ENCODE measurements at regions not wholly inside any gene's neighbourhood (a gene's known extent, or its start where the extent isn't known, plus 50 kb on each side); places are given as distances from the start of the nearest gene placed in this dataset.
"Not testable (repeated sequence)": the region's sequence is repeated elsewhere in the genome, so short reads cannot be mapped to it uniquely, and the experiment has no call there.

DNA sequence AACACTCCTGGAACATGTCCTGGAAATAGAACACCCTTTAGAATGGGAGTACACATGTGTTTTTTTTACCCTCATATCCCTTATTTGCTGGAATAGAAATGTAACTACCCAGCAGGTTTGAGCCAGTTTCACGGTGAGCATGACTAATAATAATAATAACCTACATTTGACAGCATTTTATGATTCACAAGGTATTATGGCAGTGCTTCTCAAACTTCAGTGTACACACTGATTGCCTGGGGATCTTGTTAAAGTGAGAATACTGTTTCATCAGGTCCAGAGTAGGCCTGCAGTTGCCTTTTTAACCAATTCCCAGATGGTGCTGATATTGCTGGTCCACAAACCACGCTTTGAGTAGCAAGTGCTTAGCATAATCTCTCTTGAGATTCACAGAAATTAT is 63.9 kb downstream of the NFKBIZ start:
- no peak for DNase-seq (ENCODE audit: low read depth, low spot score)

DNA sequence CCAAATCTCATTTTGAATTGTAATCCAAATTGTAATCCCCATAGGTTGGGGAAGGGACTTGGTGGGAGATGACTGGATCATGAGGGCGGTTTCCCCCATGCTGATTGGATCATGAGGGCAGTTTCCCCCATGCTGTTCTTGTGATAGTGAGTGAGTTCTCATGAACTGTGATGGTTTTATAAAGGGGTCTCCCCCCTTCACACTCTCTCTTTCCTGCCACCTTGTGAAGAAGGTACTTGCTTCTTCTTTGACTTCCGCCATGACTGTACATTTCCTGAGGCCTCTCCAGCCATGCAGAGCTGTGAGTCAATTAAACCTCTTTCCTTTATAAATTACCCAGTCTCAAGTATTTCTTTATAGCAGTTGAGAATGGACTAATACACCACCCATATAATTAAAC is 68.4 kb downstream of the NFKBIZ start:
- not testable (repeated sequence) for DNase-seq (ENCODE audit: low read depth, low spot score)

DNA sequence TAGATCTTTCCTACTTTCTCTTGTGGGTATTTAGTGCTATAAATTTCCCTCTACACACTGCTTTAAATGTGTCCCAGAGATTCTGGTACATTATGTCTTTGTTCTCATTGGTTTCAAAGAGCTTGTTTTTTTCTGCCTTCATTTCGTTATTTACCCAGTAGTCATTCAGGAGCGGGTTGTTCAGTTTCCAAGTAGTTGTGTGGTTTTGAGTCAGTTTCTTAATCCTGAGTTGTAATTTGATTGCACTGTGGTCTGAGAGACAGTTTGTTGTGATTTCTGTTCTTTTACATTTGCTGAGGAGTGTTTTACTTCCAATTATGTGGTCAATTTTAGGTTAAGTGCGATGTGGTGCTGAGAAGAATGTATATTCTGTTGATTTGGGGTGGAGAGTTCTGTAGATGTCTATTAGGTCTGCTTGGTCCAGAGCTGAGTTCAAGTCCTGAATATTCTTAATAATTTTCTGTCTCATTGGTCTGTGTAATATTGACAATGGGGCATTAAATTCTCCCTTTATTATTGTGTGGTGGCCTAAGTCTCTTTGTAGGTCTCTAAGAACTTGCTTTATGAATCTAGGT is 72.9 kb downstream of the NFKBIZ start:
- DNase-seq (ENCODE audit: low read depth, low spot score), result not testable (repeated sequence)

DNA sequence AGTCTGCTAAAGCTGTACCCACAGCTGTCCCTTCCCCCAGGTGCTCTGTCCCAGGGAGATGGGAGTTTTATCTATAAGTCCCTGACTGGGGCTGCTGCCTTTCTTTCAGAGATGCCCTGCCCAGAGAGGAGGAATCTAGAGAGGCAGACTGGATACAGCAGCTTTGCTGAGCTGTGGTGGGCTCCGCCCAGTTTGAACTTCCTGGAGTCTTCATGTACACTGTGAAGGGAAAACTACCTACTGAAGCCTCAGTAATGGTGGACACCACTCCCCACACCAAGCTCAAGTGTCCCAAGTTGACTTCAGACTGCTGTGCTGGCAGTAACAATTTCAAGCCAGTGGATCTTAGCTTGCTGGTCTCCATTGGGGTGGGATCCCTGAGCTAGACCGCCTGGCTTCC is 75.3 kb downstream of the NFKBIZ start:
- not testable (repeated sequence) for DNase-seq (ENCODE audit: low read depth, low spot score)

DNA sequence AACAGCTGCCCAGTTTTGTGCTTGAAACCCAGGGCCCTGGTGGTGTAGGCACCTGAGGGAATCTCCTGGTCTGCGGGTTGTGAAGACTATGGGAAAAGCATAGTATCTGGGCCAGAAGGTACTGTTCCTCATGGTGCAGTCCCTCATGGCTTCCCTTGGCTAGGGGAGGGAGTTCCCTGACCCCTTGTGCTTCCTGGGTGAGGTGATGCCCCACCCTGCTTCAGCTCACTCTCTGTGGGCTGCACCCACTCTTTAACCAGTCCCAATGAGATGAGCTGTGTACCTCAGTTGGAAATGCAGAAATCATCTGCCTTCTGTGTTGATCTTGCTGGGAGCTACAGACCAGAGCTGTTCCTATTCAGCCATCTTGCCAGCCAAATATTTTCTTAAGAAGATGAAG is 75.8 kb downstream of the NFKBIZ start:
- not testable (repeated sequence) for DNase-seq (ENCODE audit: low read depth, low spot score)

DNA sequence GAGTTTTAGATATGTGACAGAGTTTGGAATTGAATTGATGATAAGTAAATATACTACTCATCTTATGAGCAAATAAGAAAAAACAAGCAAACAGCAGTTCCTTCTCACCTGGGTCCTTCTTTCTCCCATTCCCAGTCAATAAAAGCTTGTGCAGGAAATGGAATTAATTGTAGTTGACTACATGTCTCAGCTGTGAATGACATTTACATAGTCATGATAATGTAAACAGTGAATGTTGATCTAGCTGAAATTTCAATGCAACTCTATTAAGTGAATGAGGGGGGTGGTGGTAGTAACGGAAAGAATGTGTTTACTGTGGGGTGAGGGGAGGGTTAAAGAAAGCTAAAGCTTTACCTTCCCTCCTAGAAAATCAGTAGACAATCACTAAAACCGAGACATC is 76.2 kb downstream of the NFKBIZ start:
- no peak for DNase-seq (ENCODE audit: low read depth, low spot score)

DNA sequence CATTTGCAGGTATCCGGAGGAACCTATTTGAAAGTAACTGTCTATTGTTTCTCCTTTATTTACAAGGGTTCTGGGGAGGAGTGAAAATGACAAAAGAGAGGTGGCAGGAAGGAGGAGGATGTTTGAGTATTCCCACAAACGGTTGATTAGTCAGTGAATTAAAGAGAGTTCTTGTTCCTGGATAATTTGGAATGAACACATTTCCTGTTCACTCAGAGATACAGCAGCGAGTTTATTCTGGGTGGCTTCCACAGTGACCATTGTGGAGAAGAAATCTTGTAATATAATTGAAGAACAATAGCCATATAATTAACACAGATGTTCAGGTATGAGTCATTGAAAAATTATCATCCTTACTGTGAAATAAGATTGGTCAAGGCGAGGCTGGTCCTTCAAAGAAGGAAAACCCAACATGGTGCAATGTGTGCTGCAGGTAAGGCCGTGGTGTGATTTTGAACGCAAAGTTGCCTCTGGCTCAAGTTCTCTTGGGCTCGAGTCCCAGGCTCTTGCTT is 77.3 kb downstream of the NFKBIZ start:
- DNase-seq (ENCODE audit: low read depth, low spot score), result no peak

DNA sequence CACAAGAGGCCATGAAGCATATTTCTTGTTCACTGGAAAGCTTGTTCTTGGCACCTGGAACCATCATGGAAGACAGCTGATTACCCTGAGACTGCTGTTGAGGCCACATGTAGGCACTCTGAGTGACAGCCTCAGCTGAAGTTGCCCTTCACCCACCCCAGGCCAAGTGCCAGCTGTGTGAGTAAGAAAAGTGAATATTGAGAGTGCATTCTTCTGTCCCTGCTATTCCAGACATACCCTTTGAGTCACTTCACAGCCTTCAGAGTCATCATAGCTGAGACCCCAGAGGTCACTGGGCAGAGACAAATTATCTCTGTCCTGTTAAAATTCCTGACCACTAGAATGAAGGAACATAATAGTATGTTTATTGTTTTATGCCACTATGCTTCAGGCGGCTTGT is 79.6 kb downstream of the NFKBIZ start:
- DNase-seq (ENCODE audit: low read depth, low spot score), result no peak

DNA sequence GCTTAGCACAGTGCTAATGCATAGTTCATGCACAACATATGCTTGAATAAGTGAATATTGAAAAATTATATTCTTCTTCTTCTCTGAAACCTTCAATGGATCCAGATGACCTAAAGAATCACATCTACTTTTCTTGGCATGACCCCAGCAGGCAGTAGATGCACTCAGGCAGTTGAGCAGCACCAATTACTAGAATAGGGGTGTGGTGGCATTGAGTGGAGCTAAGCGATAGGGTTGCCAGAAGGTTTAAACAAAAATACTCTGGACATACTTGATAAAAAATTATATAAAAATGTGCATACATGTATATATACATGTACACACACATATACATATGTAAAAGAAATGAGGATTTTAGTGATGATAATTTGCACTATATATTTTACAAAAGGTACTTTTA is 81.8 kb downstream of the NFKBIZ start:
- DNase-seq (ENCODE audit: low read depth, low spot score), result no peak

DNA sequence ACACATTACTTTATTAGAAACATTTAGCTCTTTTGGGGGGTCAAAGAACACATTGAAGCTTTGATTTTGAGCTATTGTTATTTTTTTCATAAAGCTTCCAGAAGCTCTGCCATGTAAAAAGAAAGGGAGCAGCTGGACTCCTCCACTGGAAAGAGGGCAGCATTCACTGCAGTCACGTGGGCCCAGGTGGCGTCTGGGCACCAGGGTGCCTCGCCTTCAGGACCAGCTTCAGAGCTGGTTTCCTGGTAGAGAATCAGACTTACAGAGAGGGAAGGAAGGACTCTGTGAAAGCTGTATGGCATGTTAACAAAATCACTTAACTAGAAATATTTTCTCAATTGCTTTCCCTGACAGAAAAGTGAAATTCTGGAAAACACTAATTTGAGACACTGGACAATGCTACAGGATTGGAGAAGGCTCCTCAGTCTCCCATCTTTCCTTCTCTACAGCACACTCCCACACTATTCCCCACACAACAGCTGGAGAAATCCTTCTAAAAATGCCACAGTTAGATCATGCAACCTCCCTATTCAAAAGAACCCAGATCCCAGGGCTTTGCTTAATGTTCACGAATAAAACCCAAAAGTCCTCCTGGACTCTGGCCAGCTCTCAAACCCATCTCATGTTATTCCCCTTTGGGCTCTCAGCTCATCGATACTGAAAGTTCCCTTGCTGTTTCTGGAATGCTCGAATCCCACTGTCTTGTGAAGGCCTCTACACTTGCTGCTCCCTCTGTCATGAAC is 83.2 kb downstream of the NFKBIZ start:
- no peak for DNase-seq (ENCODE audit: low read depth, low spot score)

DNA sequence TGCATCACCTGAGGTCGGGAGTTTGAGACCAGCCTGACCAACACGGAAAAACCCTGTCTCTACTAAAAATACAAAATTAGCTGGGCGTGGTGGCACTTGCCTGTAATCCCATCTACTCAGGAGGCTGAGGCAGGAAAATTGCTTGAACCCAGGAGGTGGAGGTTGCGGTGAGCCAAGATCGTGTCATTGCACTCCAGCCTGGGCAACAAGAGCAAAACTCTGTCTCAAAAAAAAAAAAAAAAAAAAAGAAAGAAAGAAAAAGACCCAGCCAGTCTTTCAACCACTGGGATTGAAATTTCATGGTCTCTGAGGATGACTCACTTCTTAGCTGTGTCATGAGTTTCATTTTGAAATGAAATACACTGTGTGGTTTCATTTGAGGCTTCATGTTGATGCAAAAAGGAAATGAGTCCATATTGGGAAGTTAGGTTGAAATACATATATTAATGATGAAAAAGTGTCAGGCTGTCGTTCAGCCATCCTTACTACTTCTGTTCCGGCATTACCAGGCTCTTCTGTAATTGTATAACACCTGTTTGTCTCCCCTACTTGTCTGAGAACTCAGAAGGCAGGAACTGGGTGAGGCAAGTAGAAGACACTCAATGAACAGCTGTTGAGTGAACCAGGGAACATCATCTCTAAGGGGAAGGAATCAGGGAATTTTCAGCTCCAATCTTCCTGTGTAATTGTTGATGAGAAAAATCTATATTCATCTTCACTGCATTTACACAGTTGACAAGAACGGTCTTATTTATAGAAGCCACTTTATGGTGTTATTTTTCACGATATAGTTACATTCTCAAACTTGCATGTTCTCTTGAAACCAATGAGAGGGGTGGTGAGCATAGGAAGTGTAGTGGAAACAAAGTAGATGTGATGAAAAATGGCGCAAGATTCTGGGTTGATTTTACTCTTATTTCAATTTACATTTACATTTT is 87.4 kb downstream of the NFKBIZ start:
- no peak for DNase-seq (ENCODE audit: low read depth, low spot score)

DNA sequence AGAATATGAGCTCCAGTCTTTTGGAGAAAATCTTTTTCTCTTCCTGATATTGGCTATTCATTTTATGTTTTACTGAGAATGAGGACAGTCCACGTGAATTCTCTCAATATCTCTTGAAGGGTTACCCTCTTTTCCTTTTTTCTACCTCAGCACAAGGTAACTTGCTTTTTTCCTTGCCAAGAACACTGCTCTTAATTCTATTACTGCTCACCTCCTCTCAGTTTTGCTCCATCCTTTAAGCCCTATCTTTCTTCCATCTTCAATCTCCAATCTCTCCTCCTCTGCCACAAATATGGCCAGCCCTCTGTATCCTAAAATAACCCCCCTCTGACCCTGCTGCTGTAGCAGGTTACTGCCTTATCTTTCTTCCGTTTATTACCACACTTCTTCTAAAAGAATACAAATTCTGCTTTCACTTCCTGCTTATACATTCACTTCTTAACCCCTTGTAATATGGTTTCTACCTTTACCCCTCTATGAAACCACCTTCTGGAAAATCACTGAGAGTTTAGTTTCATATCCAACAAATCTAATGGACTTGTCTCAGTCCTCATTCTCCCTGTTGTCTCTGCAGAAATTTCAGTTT is 89.0 kb downstream of the NFKBIZ start:
- DNase-seq (ENCODE audit: low read depth, low spot score), result no peak

DNA sequence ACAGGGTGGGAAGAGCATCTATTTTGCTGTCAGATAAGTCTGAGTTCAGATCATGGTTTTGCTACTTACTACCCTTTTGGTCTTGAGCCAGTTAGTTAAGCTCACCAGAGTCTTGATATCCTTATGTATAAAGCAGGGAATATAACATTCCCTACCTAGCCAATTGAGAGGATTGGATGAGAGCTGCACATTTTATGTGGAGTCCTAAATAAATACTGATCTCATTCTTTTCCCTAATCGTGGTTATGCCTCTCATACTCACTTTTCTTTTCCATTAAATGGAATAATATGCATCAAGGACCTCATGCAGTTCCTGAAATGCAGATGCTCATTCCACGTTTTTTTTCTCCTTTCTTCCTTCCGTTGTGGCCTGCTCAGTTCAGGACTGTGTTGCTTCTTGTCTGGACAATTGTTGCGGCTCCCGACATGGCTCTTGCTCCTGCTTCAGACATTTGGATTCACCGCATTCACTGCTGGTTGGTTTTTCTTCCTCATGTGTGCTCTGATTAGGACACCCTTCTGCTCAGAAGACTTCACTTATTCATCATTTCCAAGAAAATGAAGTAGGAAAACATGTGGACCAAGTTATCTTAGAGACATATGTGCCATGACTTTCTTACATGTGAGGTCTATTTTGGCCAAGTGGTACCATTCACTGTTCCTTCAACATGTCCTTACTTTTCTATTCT is 90.2 kb downstream of the NFKBIZ start:
- no peak for DNase-seq (ENCODE audit: low read depth, low spot score)

DNA sequence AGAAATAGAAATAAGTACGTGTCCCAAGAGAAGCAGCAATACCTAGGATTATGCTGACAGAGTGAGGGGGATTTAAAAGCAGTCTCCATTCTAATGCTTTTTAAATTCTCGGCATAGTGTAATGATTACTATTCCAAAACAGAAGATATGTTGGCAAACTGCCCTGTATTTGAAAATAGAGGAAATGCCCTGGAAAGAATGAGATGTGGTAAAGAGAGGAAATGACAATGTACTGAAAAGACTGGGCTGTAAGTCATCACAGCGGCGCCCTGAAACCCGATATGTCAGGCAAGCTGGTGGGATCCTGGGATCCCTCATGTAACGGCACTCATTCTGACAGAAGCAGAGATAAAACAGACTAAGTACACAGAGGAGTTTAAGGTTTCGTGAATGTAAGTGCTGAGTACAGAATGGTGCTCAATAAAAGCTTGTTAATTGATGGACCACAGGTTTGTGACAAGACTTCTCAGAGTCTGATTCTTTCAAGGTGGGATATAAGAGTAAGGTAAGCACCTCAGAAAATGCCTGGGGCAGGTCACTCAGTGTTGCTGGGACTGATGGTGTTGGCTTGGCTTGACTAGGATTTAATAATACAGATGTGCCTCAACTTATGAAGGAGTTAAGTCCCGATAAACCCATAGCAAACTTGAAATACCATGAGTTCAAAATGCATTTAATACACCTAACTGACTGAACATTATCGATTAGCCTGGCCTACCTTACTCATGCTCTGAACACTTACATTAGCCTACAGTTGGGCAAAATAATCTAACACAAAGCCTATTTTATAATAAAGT is 91.4 kb downstream of the NFKBIZ start:
- peak; percentile 81 for DNase-seq (ENCODE audit: low read depth, low spot score)

DNA sequence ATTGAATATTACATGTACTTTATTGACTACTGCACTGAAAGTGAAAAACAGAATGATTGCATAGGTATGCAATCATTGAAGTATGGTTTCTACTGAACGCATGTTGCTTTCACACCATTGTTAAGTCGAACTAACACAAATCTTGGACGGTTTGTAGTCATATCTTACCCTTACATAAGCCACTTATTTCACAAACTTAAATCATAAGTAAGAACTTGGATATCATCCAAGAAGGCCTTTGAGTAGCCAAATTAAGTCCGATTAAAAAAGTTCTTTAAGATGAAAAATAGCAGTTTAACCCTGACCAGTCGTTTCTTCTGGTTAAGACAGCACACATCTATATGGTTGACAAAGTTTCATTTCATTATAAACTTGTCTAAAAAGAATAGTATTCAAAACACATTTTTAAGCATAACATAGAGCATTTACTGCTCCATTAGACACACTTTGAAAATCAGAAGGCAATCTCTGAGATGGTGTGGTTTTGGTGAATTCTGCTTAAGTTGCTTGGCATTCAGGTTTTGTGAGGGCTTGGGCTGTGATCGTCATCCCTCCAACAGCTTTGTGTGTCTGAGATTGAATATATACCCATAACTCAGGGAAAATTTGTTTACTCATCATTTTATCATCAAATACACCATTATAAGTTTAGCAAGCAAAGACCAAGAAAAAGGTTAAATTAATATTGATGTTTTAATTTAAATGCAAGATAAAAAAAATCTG is 92.2 kb downstream of the NFKBIZ start:
- no peak for DNase-seq (ENCODE audit: low read depth, low spot score)

DNA sequence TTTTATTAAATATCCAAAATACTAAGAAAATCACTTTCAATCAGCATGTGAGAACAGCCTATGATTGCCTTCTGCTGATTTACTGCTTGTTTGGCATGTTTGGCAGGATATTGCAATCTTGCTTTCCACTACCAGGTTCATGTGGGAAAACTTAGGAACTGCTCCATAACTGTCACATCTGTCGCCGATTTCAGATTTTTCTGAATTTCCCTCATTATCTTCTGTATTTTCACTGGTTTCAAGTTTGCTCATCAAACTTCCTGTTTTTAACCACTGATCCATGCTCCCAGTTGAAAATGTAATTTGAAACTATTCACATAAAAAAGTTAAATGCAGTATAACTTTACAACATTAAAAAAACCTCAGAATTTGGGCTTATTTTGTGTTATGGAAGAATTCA is 93.0 kb downstream of the NFKBIZ start:
- DNase-seq (ENCODE audit: low read depth, low spot score), result no peak

DNA sequence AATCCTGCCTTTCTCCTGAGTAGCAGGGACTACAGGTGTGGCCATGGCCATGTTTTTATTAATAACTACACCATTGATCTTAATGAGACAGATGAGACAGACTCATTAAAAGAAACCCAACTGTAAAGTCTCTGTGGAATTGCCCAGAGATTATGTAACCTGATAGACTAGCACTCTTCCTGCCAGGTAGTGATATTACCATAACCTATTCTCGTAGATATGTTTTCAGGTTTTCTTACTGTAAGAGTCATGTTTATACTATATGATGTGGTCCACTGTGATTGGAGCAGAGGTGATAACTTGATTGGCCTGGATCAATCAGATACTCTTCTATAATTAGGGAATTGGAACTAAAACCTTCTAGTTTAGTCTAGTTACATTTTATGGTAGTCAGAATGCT is 93.7 kb downstream of the NFKBIZ start:
- DNase-seq (ENCODE audit: low read depth, low spot score), result no peak

DNA sequence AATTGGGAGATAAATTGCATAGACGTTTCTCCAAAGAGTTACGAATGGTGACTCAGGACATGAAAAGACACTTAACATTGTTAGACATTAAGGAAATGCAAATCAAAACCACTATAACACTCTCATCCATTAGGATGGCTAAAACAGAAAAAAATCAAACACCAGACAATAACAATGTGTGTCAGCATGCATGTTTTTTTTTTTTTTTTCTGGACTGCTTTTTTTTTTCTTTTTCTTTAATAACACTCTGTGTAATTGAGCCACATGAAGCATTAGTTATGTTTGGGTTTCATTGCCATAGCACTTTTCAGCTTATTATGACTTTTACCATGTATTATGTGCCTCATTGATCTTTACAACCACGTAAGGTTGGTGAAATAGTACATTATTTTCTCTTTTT is 95.0 kb downstream of the NFKBIZ start:
- no peak for DNase-seq (ENCODE audit: low read depth, low spot score)

DNA sequence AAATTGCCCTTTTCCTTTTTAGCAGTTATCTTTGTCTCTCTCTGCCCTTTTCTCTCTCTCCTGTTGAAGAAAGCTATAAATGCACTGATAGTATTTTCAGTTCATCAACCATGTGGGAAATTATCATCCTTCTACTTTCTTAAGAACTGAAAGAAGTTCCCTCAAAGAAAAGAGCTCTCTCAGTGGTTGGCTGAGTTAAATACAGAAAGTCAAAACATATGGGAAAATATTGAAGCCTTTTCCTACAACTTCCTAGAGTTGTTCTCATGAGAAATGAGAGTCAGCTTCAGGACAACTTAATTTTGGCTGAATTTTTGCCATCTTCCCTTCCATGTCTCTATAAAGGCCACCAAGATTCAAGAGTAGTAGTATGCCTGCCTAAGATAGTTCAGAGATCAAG is 96.7 kb downstream of the NFKBIZ start:
- DNase-seq (ENCODE audit: low read depth, low spot score), result no peak

DNA sequence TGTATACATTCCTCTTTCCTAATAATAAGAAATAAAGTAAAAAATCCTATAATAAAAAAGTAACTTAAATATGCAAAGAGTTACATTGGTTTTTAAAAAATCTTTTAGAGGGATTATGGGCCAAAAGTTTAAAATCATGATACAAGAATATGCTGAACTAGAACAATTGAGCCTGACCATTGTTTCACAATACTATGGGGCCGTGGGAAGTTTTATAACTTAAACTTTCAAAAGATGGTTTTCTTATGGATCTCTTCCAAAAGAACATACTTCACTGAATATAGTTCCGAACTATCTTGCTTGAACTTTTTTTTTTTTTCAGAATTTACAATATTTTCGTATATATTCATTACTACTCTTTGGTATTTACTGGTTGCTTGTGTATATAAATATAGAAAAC is 97.6 kb downstream of the NFKBIZ start:
- DNase-seq (ENCODE audit: low read depth, low spot score), result no peak

Measured in pulmonary artery endothelial cell (primary cell).